GDM1 (cell line): ENCODE measurements at regions not wholly inside any gene's neighbourhood (a gene's known extent, or its start where the extent isn't known, plus 50 kb on each side); places are given as distances from the start of the nearest gene placed in this dataset.

Source experiments
- DNase-seq: peaks from one replicate; lab custom pipeline; 2025; lab: John Stamatoyannopoulos, UW

GRCh38 chr9:88734527-88734926, 199.5 kb downstream of the NXNL2 start:
- DNase-seq = no peak

- DNase-seq = no peak
Measured at GRCh38 chr9:88736136-88736637, 201.2 kb downstream of the NXNL2 start.

- no peak for DNase-seq
Measured at GRCh38 chr9:88737031-88737430, 202.1 kb downstream of the NXNL2 start.

- DNase-seq = no peak
Measured at GRCh38 chr9:88737876-88738275, 202.9 kb downstream of the NXNL2 start.

GRCh38 chr9:88738709-88739108, 203.7 kb downstream of the NXNL2 start:
- no peak for DNase-seq

- DNase-seq = no peak
Measured at GRCh38 chr9:88739373-88739772, 204.4 kb downstream of the NXNL2 start.

GRCh38 chr9:88740844-88741243, 205.9 kb downstream of the NXNL2 start:
- DNase-seq = no peak

- DNase-seq = no peak
Measured at GRCh38 chr9:88741335-88741734, 206.4 kb downstream of the NXNL2 start.

GRCh38 chr9:88742483-88742882, 207.5 kb downstream of the NXNL2 start:
- DNase-seq = no peak

GRCh38 chr9:88742905-88743304, 207.9 kb downstream of the NXNL2 start:
- DNase-seq = no peak

- DNase-seq = no peak
Measured at GRCh38 chr9:88745276-88746001, 210.5 kb downstream of the NXNL2 start.

- DNase-seq = no peak
Measured at GRCh38 chr9:88746029-88746742, 211.2 kb downstream of the NXNL2 start.

GRCh38 chr9:88746743-88747398, 211.9 kb downstream of the NXNL2 start:
- DNase-seq = no peak

GRCh38 chr9:88747768-88748167, 212.8 kb downstream of the NXNL2 start:
- no peak for DNase-seq

GRCh38 chr9:88748566-88749261, 213.7 kb downstream of the NXNL2 start:
- DNase-seq = no peak

GRCh38 chr9:88749420-88749819, 214.4 kb downstream of the NXNL2 start:
- DNase-seq = no peak

GRCh38 chr9:88750832-88751360, 215.9 kb downstream of the NXNL2 start:
- no peak for DNase-seq

- no peak for DNase-seq
Measured at GRCh38 chr9:88751781-88752180, 216.8 kb downstream of the NXNL2 start.

- no peak for DNase-seq
Measured at GRCh38 chr9:88753691-88754367, 218.9 kb downstream of the NXNL2 start.

- no peak for DNase-seq
Measured at GRCh38 chr9:88754452-88754851, 219.5 kb downstream of the NXNL2 start.

- DNase-seq = no peak
Measured at GRCh38 chr9:88754886-88755285, 219.9 kb downstream of the NXNL2 start.
